A673 (cell line): ENCODE measurements at regions not wholly inside any gene's neighbourhood (a gene's known extent, or its start where the extent isn't known, plus 50 kb on each side); places are given as distances from the start of the nearest gene placed in this dataset.
"Not testable (repeated sequence)": the region's sequence is repeated elsewhere in the genome, so short reads cannot be mapped to it uniquely, and the experiment has no call there.

ENCODE experiments used
- BruUV-seq: library from RNA; stranded (reverse); fragments of 400-500 nt; replicated peaks from 2 replicates; lab custom pipeline; 2021; lab: Mats Ljungman, UMichigan
- CTCF ChIA-PET: fragments of 300-600 bp; sonication (Branson Sonifier 250); formaldehyde crosslinking; loops from one replicate; lab custom pipeline; 2022; ENCODE audit warnings: antibody characterized with exemption; lab: Charles Lee
- POLR2A ChIA-PET: fragments of 300-600 bp; sonication (Branson Sonifier 250); formaldehyde crosslinking; loops from one replicate; lab custom pipeline; 2022; ENCODE audit warnings: antibody characterized with exemption; ENCODE audit not compliant: low non-redundant PET; lab: Charles Lee
- DNase-seq: peaks from one replicate; pipeline ENCODE4 v3.0.0-alpha.2; 2015; ENCODE audit warnings: low spot score
- H3K27ac ChIP-seq: fragments of 200-600 bp; sonication (generic); 2 replicates; pipeline ENCODE4 v1.5.1; 2016; ENCODE audit warnings: mixed run types, low read depth, mild to moderate bottlenecking, mixed read lengths, antibody characterized with exemption, low read length; ENCODE audit not compliant: poor library complexity, severe bottlenecking
- H3K27me3 ChIP-seq: fragments of 200-600 bp; sonication (generic); replicated peaks from 2 replicates; pipeline ENCODE4 v1.6.1; 2017; ENCODE audit warnings: mixed run types, low read depth, mild to moderate bottlenecking, mixed read lengths, antibody characterized with exemption, low read length; ENCODE audit not compliant: insufficient read depth, poor library complexity
- H3K36me3 ChIP-seq: fragments of 200-600 bp; sonication (generic); 2 replicates; pipeline ENCODE4 v1.6.1; 2016; ENCODE audit warnings: mixed run types, mild to moderate bottlenecking, mixed read lengths, antibody characterized with exemption, low read length; ENCODE audit not compliant: insufficient read depth, poor library complexity, severe bottlenecking
- H3K4me1 ChIP-seq: fragments of 200-600 bp; sonication (generic); 2 replicates; pipeline ENCODE4 v1.6.1; 2017; ENCODE audit warnings: mixed run types, mild to moderate bottlenecking, mixed read lengths, antibody characterized with exemption, low read length; ENCODE audit not compliant: insufficient read depth, poor library complexity, severe bottlenecking
- H3K4me3 ChIP-seq: fragments of 200-600 bp; sonication (generic); 2 replicates; pipeline ENCODE4 v1.5.1; 2016; ENCODE audit warnings: low read depth, mixed run types, mild to moderate bottlenecking, mixed read lengths, low read length; ENCODE audit not compliant: poor library complexity, severe bottlenecking
- H3K9me3 ChIP-seq: fragments of 200-600 bp; sonication (generic); 2 replicates; pipeline ENCODE4 v1.6.1; 2016; ENCODE audit warnings: mixed run types, low read depth, mild to moderate bottlenecking, mixed read lengths, antibody characterized with exemption, low read length; ENCODE audit not compliant: poor library complexity, severe bottlenecking
- CTCF ChIP-seq: fragments of 300-800, 200-600 bp; sonication (generic); conservative IDR thresholded peaks from 2 replicates; pipeline ENCODE4 v1.5.1; 2017; ENCODE audit warnings: low read depth, mild to moderate bottlenecking, antibody characterized with exemption, low read length, moderate library complexity, mixed read lengths
- EZH2 ChIP-seq: fragments of 200-600 bp; sonication (generic); IDR thresholded peaks from 2 replicates; pipeline ENCODE4 v1.6.1; 2017; ENCODE audit warnings: borderline replicate concordance, low read depth, mild to moderate bottlenecking, mixed read lengths, antibody characterized with exemption, low read length; ENCODE audit not compliant: poor library complexity, severe bottlenecking
- intact Hi-C: fragments of 100-400 bp; cut with micrococcal nuclease; formaldehyde crosslinking; loops from one replicate; pipeline ENCODE4 v1.10.0; 2022; ENCODE audit not compliant: unreplicated experiment

- TF ChIP-seq CTCF (no peak), EZH2 (no peak)
- no TSS peak for BruUV-seq
- Histone ChIP-seq H3K27me3 (no peaks in the 10 kb centered on the region), H3K36me3 (no peaks in the 10 kb centered on the region), H3K9me3 (no peaks in the 10 kb centered on the region), H3K4me3 (no peak overlapping the region), H3K27ac (no peak overlapping the region), H3K4me1 (no peaks in the 10 kb centered on the region)
- ChIA-PET CTCF (no interaction called here), POLR2A (no interaction called here)
- DNase-seq, result no peak
- intact Hi-C loops, result no loop called here
Observed at GRCh38 chr1:68917456-68917855, 420.6 kb upstream of the DEPDC1 start.

GRCh38 chr1:68918563-68918962 is 421.7 kb upstream of the DEPDC1 start:
- ChIA-PET CTCF (no interaction called here), POLR2A (no interaction called here)
- Histone ChIP-seq H3K4me3 (no peak overlapping the region), H3K9me3 (no peaks in the 10 kb centered on the region), H3K27me3 (no peaks in the 10 kb centered on the region), H3K36me3 (no peaks in the 10 kb centered on the region), H3K27ac (no peak overlapping the region), H3K4me1 (no peaks in the 10 kb centered on the region)
- TF ChIP-seq CTCF (no peak), EZH2 (no peak)
- intact Hi-C loops, result no loop called here
- DNase-seq, result no peak
- no TSS peak for BruUV-seq

- H3K4me3 ChIP-seq, result no peak overlapping the region
- no peaks in the 10 kb centered on the region for H3K4me1 ChIP-seq
- TF ChIP-seq CTCF (no peak), EZH2 (no peak)
- no peaks in the 10 kb centered on the region for H3K9me3 ChIP-seq
- no peak overlapping the region for H3K27ac ChIP-seq
- no peaks in the 10 kb centered on the region for H3K36me3 ChIP-seq
- intact Hi-C loops, result no loop called here
- DNase-seq, result no peak
- POLR2A ChIA-PET, result no interaction called here
- BruUV-seq, result no TSS peak
- no peaks in the 10 kb centered on the region for H3K27me3 ChIP-seq
- CTCF ChIA-PET, result no interaction called here
Observed at GRCh38 chr1:68919075-68919474, 422.2 kb upstream of the DEPDC1 start.

GRCh38 chr1:68923475-68924088 is 426.7 kb upstream of the DEPDC1 start:
- H3K36me3 ChIP-seq, POLR2A ChIA-PET, BruUV-seq, CTCF ChIA-PET, intact Hi-C loops, H3K27ac ChIP-seq, H3K9me3 ChIP-seq, H3K4me1 ChIP-seq, H3K27me3 ChIP-seq, DNase-seq, H3K4me3 ChIP-seq: not testable (repeated sequence)
